ENCODE measurements at regions not wholly inside any gene's neighbourhood (a gene's known extent, or its start where the extent isn't known, plus 50 kb on each side); places are given as distances from the start of the nearest gene placed in this dataset.

DNA sequence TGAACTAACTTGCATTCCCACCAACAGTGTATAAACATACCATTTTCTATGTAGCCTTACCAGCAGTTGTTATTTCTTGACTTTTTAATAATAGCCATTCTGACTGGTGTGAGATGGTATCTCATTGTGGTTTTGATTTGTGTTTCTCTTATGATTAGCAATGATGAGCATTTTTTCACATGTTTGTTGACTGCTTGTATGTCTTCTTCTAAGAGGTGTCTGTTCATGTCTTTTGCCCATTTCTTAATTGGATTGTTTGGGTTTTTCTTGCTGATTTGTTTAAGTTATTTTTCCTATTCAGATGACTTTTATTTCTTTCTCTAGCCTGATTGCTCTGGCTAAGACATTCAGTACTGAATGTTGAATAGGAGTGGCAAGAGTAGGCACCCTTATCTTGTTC is 230.3 kb downstream of the DAD1 start:
- TF ChIP-seq SUZ12 (IDR thresholded peaks at IDR 0.05) (no peak), SP1 (IDR thresholded peaks at IDR 0.05) (no peak), L3MBTL2 (conservative IDR thresholded peaks at IDR 0.05) (no peak), ARNT (IDR thresholded peaks at IDR 0.05) (no peak), NFRKB (IDR thresholded peaks at IDR 0.05) (no peak), HDGF (IDR thresholded peaks at IDR 0.05; ENCODE audit: borderline replicate concordance) (no peak), CTBP1 (IDR thresholded peaks at IDR 0.05; ENCODE audit: borderline replicate concordance) (no peak), BHLHE40 (IDR thresholded peaks at IDR 0.05; ENCODE audit: borderline replicate concordance) (no peak), ELF4 (IDR thresholded peaks at IDR 0.05) (no peak), FOXK2 (IDR thresholded peaks at IDR 0.05) (no peak), TARDBP (IDR thresholded peaks at IDR 0.05) (no peak)
- TF ChIP-seq, protein P1, sequence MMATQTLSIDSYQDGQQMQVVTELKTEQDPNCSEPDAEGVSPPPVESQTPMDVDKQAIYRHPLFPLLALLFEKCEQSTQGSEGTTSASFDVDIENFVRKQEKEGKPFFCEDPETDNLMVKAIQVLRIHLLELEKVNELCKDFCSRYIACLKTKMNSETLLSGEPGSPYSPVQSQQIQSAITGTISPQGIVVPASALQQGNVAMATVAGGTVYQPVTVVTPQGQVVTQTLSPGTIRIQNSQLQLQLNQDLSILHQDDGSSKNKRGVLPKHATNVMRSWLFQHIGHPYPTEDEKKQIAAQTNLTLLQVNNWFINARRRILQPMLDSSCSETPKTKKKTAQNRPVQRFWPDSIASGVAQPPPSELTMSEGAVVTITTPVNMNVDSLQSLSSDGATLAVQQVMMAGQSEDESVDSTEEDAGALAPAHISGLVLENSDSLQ (IDR thresholded peaks at IDR 0.05) = no peak

Data from HEK293T (cell line).